Umbilical cord (tissue), 1 donor: ENCODE measurements at regions not wholly inside any gene's neighbourhood (a gene's known extent, or its start where the extent isn't known, plus 50 kb on each side); places are given as distances from the start of the nearest gene placed in this dataset.
"Not testable (repeated sequence)": the region's sequence is repeated elsewhere in the genome, so short reads cannot be mapped to it uniquely, and the experiment has no call there.

Experiments used
- DNase-seq: peaks from one replicate; pipeline ENCODE4 v3.0.0-alpha.2; 2015; ENCODE audit warnings: low spot score

DNA sequence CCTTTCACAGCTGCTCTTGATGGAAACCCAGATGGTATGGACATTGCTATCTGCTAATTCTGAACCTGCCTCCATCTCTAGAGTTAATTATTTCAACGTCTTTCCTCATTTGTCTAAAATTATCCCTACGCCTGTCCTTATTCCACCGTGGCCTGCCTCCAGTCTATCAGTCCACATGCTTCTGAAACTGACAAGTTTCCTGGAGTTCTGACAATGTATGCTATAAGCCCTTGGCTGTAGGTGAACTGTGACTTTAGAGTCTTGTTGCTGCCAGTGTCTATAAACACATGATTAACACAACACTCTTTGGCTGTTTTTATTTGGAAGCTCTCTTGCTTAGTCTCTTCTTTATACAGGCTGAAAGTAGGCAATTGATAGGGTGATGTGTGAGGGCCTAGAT is 1052.9 kb downstream of the TMTC2 start:
- DNase-seq = no peak

DNA sequence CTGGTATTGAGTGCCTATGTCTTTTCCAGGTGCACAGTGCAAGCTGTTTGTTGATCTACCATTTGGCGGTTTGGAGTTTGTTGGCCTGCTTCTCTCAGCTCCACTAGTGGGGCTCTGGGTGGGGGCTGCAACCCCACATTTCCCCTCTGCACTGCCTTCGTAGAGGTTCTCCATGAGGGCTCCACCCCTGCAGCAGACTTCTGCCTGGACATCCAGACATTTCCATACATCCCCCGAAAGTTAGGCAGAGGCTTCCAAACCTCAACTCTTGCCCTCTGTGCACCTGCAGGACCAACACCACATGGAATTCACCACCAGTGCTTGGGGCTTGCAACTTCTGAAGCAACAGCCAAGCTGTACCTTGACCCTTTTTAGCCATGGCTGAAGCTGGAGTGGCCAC is 1024.1 kb downstream of the TMTC2 start:
- no peak for DNase-seq

DNA sequence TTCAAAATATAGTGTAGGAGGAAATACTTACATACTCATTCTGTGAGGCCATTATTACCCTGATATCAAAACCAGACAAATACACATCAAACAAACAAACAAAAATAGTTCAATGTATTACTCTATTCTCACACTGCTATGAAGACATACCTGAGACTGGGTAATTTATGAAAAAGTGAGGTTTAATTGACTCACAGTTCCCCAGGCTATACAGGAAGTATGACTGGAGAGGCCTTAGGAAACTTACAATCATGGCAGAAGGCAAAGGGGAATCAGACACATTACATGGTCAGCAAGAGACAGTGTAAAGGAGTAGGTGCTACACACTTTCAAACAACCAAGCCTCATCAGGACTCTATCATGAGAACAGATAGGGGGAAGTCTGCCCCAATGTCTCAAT is 1023.2 kb downstream of the TMTC2 start:
- no peak for DNase-seq

DNA sequence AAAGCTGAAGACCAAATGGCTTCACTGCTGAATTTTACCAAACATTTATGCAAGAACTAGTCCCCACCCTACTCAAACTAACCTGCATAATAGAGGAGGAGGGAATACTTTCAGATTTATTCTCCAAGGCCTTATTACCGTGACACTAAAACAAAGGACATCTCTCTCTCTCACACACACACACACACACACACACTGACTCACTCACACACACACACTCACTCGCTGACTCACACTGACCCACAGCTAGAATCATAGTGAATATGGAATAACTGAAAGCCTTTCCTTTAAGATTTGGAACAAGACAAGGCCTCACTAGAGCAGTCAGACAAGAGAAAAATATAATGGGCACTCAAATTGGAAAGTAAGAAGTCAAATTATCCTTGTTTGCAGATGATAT is 1014.1 kb downstream of the TMTC2 start:
- DNase-seq = no peak

DNA sequence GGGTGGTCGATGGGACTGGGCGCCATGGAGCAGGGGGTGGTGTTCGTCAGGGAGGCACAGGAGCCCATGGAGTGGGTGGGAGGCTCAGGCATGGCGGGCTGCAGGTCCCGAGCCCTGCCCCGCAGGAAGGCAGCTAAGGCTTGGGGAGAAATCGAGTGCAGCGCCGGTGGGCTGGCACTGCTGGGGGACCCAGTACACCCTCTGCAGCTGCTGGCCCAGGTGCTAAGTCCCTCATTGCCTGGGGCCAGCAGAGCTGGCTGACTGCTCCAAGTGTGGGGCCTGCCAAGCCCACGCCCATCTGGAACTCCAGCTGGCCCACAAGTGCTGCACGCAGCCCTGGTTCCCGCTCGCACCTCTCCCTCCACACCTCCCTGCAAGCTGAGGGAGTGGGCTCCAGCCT is 1009.6 kb downstream of the TMTC2 start:
- DNase-seq = not testable (repeated sequence)

DNA sequence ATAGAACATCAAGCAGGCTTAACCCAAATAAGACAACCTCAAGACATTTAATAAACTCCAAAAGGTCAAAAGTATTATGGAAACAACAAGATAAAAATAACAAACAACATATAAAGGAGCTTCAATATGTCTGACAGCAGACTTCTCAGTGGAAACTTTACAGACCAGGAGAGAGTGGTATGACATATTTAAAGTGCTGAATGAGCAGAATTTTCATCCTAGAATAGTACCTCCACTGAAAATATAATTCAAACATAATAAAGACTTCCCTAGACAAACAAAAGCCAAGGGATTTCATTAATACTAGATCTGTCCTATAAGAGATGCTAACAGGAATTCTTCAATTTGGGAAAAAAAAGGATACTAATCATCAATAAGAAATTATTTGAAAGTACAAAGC is 1005.0 kb downstream of the TMTC2 start:
- DNase-seq = no peak

DNA sequence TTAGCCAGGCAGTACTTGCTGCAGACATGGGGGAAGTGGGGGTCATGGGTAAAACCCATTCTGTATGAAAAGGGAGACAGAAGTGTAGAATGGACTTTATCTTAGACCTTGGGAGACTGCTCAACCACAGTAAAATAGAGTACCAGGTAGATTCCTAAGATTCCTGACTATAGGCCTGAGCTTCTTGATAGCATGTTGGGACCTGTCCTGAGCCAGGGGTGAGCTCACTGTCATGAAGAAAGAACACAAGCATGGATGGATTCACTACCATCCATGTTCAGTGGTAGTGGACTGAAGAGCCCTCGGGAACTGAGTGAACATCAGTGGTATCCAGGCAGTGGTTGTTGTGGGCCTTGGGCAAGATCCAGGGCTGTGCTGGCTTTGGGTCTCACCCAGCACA is 1003.8 kb downstream of the TMTC2 start:
- no peak for DNase-seq

DNA sequence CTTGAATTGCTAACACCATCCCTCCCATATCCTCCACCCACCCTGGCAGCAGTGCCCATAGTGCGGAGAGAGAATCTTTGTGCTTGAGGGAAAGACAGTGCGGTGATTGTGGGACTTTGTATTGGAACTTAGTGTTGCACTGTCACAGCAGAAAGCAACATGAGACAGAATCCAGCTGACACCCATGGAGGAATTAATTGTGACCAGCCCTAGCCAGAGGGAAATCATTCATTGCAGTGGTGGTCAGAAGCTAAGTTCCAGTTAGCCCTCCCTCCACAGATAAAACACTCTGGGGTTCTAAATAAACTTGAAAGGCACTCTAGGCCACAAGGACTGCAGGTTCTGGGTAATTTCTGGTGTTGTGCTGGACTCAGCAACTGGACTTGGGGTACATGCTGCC is 1002.6 kb downstream of the TMTC2 start:
- no peak for DNase-seq

DNA sequence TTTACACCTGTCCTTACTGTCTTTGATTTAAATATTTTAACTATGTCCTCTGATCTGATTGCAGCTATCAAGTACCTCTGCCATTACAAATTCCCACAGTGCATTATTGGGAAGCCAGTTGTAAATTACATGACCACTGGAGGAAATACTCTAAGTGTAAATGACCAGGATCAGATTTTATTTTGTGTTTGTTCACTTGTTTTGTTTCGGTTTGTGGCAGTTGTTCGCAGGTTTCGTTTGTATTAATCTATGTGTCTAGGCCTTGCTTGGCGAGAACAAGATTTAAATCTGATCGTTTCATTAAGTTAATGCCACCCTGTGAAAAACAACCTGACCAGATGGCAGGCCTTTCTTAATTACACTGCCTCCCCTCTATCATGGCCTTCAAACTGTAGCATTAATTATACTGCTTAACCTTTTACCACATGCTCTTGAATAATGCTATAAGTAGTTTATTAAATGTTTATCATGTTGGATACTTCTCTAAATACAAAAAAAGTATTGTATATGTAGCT is 990.1 kb downstream of the TMTC2 start:
- no peak for DNase-seq

DNA sequence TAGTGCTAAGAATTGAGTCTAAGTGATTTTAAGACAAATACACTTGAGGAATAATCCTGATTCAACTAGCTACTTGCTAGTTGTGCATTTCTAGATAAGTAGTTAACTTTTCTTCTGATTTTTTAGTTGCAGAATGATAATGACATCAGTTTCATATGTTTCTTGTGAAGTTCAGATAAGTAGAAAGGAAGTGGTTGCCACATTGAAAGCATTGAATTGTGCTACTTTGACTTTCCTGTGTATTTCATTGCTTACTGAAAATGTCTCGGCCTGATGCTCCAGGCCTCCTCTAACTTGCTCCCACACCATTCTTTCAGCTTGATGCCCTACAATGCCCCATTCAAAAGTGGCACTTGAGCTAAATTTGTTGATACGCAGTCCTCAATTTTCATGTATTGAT is 980.0 kb downstream of the TMTC2 start:
- DNase-seq = no peak

DNA sequence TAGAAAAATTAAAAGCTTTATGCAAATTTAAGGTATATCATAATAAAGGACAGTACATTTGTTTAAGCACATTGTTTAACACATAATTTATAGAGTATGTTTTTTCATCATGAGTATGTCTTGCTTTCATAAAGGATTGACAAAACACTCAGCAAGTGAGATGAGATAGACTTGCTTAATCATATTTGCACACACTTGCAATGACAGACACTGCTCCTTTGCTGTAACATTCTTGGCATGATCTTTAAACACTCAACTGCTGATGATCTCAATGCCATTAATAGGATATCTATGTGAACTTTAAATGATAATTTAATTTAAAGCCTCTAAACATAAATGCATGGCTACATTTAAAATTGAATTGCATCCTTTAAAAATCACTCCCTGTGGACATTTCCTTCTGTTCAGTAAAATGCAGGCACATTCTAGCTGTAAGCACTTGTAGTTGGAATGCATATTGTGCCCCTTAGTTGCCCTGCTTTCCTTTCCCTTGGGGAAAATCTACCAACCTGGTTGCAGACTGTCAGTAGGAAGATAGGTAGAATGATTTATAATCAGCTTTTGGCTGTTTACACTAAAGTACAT is 979.0 kb downstream of the TMTC2 start:
- DNase-seq = no peak

DNA sequence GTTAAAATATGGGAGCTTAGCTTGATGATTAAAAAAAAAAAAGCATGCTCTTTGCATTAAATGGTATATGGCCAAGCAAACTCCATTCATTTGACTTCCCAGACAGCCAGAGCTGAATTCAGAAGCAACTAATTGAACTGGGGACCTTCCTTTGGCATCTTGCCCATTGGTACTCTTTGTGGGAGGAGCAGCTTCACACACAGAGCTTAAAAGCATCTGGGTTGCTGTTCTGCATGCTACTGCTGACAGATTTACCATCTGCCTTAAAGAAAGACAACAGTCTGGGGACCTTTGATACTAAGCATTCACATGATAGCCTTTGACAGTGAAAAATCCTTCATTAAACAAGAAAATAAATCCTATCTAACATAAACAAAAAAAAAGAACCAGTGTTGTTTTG is 977.9 kb downstream of the TMTC2 start:
- peak; percentile 39 for DNase-seq

DNA sequence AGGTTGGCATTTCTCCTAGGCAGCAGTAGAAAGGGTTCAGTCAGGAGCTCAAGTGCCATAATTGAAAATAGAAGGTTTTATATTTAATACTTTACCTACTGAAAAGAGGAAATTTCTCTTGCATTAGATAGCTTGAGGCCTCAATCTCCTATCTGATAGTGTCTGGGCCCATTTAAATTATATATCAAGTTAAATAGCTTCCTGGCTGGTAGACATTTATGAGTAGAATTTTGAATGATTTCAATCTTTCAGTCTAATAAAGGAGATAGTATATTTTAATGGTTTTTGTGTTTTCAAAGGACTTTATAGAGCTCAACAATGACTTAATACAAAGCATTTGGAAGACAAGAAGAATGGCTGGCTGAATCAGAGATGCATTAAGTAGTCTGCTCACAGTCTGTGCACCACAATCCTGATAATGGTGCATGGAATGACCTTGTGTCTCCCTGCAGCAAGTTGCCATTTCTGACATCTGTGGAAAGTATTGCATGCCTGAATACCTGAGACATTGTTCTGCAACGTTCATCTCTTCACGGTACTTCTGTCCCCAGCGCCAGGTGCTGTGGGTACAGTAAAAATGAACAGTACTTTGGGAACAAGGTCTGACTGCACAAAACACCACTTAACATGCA is 974.1 kb downstream of the TMTC2 start:
- no peak for DNase-seq

DNA sequence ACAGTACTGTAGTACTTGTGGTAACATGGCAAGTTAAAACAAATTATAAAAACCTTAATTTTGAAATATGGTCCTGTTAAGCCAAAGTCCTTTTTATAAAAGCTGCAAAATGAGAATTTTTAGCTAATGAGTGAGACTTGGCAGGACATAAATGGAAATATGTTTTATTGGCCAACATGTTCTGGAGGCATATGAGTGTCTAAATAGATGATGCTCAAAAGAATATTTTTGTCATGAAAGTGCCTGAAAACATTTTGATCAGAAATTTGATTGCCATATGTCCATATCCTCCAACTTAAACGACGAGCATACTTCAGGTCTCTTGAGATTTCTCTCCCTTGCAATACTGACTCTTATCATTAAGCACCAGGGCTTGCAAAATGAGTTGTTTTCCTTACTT is 972.6 kb downstream of the TMTC2 start:
- DNase-seq = no peak

DNA sequence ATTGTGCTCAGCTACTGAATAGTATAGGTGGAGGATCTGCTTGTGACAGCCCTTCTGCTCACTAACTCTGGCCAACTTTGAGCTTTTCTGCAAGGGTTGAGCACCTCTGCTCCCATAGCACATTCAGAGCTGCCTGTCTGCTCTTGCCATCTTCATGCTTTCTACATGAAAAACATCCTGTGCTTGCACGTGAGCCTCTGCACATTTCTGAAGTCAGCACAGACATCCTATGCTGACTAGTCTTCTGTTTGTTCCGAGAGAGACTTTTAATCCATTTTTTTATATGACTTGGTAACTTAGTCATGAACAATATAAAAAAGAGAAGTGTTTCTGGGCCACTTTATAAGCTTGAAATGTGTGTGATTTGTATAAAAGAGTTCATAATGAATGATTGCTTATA is 969.3 kb downstream of the TMTC2 start:
- DNase-seq = no peak

DNA sequence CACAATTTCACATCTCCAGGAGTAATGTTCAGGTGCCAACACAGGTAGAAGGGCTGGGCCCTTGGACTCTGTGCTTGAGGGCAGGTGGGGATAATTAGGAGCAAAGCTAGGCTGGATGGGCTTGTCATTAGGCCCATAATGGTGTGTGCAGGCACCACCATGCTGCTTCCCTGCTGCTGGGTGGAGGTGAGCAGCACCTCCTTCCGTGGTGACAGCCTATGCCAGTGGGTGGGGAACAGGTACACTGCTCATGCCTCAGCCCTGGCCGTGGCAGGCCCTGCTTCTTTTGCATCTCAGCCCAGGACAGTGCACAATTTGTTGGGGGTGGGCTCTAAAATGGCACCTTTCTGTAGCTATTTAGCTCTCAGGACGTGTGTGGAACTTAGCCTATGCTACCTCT is 955.5 kb downstream of the TMTC2 start:
- no peak for DNase-seq

DNA sequence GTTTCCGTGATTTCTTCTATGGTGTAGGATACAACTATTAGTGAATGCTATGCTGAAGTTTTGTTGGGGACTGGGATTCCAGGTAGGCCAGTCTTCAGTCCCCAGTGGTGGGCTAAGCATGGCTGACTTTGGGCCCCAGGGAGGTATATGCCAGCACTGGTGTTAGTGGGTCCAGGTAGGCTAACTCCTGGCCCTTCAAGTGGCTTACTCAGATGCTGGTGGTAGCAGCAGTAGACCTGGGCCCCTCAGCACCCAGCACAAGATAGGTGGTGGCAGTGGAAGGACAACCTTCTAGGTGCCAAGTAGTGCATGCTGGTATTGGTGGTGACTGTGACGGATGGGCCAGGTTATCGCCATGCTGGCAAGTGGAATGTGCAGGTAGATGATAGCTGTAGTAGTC is 955.1 kb downstream of the TMTC2 start:
- no peak for DNase-seq

DNA sequence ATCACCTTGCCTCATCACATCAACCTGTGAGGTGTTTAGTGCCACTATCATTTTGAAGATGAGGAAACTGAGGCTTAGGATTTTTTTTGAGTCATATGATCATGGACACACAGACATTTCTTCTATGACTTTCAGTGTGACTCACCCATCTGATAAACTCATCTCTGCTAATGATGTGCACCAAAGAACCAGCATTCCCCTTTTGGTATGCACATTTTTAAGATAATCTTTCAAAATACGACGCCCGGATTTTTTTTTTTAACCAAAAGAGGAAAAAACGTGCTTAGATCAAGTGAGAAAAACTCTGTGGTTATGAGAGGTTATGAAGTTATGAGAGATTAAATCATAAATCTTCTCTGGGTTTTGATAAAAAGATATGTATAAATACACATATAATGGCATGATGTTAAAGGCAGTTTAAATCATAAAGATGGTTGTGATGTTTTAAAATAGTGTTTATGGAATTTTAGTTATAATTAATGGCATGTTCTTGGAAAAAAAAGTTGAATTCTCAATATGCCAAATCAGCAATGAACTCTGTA is 948.1 kb downstream of the TMTC2 start:
- peak; percentile 14 for DNase-seq

DNA sequence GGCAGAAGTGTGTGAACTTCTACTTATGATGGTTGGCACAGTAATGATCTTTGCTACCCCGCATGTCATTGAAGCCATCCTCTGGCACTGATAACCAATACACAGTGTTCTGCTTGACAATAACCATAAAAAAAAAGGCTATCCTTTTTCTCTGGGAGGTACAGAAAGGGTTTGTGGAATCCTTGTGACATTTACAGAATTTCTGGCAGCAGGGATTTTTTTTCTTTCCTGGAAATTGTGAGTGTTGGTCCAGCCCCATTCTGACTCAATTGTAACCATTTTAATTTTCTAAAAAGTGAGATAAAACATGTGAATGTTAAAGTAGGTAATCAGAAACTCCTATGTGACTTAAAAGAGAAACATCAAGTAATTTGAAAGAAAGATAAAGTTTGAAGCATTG is 943.8 kb downstream of the TMTC2 start:
- no peak for DNase-seq

DNA sequence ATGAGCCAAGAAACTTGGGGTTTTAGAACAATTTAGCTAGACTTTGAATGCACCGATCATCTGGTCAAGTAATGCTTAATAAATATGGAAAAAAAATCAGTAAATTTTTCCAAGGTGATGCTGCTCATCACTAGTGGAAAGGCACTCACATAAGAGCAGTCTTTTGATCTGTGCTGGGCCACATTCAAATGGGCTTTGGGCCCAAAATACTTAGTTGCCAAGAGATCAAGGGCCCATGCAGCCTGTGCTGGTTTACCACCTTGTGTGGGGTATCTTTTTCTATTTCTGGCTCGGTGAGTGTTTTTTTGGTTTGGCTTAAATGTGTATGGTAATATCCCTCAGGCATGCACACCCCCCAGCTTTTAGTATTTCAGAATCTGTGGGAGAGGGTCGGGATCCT is 943.2 kb downstream of the TMTC2 start:
- no peak for DNase-seq

DNA sequence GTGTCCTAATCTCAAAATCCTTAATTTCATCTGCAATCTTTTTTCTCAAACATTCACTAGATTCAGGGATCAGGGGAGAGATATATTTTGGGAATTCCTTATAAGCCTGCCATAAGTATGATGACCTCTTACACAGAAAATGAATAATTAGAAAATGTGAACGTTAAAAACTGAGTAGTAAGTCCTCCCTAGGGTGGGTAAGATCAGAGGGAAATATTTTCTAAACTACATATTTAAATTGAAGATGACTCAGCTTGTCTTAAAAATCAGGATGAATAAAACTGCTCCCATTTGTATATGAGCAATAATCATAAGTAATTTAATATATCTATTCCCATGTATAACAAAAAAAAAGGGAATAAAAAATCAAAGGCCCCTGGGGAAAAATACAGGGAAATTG is 935.5 kb downstream of the TMTC2 start:
- DNase-seq = peak; percentile 17

DNA sequence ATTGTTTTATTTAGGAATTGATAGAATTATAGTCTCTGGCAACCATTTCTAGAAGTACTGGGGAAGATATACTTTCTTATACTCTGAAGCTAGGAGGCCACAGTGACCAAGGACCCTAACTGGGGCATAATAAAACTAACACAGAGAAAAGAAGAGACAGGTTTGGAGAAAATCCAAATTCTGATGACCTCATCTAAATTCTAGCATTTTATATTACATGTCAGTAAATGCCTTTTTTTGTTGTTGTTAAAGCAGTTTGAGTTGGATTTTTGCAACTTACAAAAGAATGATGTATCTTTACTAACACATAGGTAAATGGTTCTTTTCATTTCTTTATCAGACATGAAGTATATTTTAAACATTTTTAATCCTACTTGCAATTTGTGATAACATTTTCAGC is 933.3 kb downstream of the TMTC2 start:
- no peak for DNase-seq

DNA sequence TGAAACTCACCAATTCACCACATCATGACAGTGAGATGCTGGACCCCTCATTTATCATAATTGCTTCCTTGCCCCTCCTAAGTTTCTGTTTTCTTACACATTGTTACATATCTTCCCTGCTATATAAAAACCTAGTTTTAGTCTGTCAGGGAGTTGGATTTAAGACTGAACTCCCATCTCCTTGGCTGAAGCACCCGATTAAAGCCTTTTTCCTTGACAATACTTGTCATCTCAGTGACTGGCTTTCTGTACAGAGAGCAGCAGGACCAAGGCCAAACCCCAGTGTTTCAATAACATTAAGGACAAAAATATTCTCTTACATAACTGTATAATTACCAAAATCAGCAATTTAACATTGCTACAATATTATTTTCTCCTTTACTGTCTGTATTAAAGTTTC is 928.4 kb downstream of the TMTC2 start:
- DNase-seq = no peak
